ENCODE measurements at regions not wholly inside any gene's neighbourhood (a gene's known extent, or its start where the extent isn't known, plus 50 kb on each side); places are given as distances from the start of the nearest gene placed in this dataset.

DNA sequence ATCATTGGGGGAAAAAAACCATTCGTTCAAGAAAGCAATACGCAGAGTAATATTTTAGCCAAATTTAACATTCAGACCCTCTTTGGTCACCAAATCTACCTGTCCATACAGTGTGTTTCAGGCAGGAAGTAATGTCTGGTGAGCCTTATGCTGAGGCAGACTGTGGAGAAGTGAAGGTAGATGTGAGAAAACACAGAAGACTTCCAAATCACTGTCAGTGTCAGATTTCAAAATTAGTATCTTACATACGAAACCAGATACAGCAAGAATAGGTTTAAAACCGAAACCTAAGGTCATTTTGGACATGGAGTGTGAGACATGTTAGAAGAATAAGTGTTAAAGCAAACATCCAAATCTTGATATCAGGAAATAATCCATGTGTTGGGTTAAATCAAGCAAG is 664.5 kb upstream of the HTR2C start:
- no CpG with 5 or more reads among the region's 4 CpGs for WGBS (ENCODE audit: insufficient coverage)
- Histone ChIP-seq H3K4me1 (ENCODE audit: control insufficient read depth, insufficient read depth, low read length) (no peaks in the 10 kb centered on the region), H3K9me3 (ENCODE audit: control insufficient read depth, insufficient read depth, low read length) (no peaks in the 10 kb centered on the region), H3K27me3 (ENCODE audit: control insufficient read depth, insufficient read depth, low read length) (peaks cover 2% of the 10 kb centered on the region), H3K36me3 (ENCODE audit: control insufficient read depth, insufficient read depth, low read length) (no peaks in the 10 kb centered on the region), H3K4me3 (ENCODE audit: low read depth, low read length) (no peak overlapping the region), H3K27ac (ENCODE audit: low read depth, low read length) (no peak overlapping the region)
- no peak for DNase-seq (ENCODE audit: low read depth in 4 of 6, low spot score in 6 of 6)

DNA sequence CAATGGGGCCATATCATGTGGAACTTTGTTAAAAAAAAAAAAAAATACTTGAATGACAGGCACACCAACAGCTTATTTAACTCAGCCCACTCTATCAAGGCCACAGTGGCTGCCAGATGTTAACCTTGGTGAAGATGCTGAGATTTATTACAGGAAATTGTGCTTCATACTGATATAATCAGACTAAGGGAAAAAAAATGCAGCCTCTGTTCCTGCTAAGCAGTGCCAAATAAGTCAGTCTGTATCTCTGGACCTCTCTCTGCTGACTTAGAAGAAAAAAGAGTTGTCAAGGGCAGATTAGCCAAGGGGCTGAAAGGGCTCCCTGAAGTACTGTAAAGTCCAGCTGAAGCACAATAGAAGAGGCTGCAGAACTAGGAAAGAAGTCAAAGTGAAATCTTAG is 677.7 kb upstream of the HTR2C start:
- H3K27me3 ChIP-seq (ENCODE audit: control insufficient read depth, insufficient read depth, low read length): no peaks in the 10 kb centered on the region

DNA sequence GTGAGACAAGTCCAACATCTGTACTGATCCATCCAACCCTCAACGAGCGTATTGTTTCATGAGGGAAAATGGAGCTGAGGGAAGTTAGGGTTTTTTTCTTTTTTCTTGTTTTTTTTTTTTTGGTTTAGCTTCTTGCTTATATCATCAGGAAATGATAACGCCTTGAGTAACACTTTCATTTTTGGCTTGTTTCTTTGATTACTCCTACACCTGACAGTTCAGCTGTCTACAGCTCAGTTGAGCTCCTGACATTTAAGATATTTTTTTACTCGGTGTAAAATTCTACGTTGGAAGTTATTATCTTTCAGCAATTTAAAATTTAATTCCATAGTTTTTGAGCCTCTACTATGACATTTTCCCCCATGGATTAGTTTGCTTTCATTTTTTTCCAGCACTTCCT is 691.0 kb upstream of the HTR2C start:
- Histone ChIP-seq H3K4me3 (ENCODE audit: low read depth, low read length) (no peak overlapping the region), H3K9me3 (ENCODE audit: control insufficient read depth, insufficient read depth, low read length) (no peaks in the 10 kb centered on the region), H3K4me1 (ENCODE audit: control insufficient read depth, insufficient read depth, low read length) (no peaks in the 10 kb centered on the region), H3K27ac (ENCODE audit: low read depth, low read length) (no peak overlapping the region), H3K36me3 (ENCODE audit: control insufficient read depth, insufficient read depth, low read length) (no peaks in the 10 kb centered on the region), H3K27me3 (ENCODE audit: control insufficient read depth, insufficient read depth, low read length) (no peaks in the 10 kb centered on the region)
- 100% methylated on average over 1 of the region's 5 CpGs for WGBS (ENCODE audit: insufficient coverage)
- DNase-seq (ENCODE audit: low read depth in 4 of 6, low spot score in 6 of 6): no peak

More for the DNA sequence above, 677.7 kb upstream of the HTR2C start:
- Histone ChIP-seq H3K4me1 (ENCODE audit: control insufficient read depth, insufficient read depth, low read length) (no peaks in the 10 kb centered on the region), H3K9me3 (ENCODE audit: control insufficient read depth, insufficient read depth, low read length) (no peaks in the 10 kb centered on the region), H3K27ac (ENCODE audit: low read depth, low read length) (no peak overlapping the region), H3K4me3 (ENCODE audit: low read depth, low read length) (no peak overlapping the region), H3K36me3 (ENCODE audit: control insufficient read depth, insufficient read depth, low read length) (no peaks in the 10 kb centered on the region)
- peak in 2 of 6 donors; percentile 0 to 1 for DNase-seq (ENCODE audit: low read depth in 4 of 6, low spot score in 6 of 6)

DNA sequence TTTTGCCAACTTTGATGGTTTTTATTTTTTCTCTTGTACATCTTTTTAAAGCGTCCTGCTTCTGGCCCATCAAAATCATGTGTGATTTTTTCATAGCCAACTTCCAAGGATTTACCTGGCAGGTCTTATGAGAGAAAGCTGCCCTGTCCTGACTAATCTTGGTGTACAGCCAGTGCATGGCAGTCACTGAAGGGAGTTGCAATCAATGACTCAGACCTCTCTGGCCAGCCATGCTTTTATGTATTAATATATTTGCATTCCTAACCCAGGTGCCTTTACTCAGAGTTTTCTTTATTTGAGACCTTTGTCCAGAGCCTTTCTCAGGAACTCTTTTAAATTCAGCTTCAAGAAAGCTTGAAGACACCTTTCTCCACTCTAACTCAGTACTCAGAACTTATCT is 691.5 kb upstream of the HTR2C start:
- 100% methylated on average over 1 of the region's 1 CpG for WGBS (ENCODE audit: insufficient coverage)
- no peak for DNase-seq (ENCODE audit: low read depth in 4 of 6, low spot score in 6 of 6)
- Histone ChIP-seq H3K4me3 (ENCODE audit: low read depth, low read length) (no peak overlapping the region), H3K36me3 (ENCODE audit: control insufficient read depth, insufficient read depth, low read length) (no peaks in the 10 kb centered on the region), H3K27me3 (ENCODE audit: control insufficient read depth, insufficient read depth, low read length) (no peaks in the 10 kb centered on the region), H3K9me3 (ENCODE audit: control insufficient read depth, insufficient read depth, low read length) (no peaks in the 10 kb centered on the region), H3K27ac (ENCODE audit: low read depth, low read length) (no peak overlapping the region), H3K4me1 (ENCODE audit: control insufficient read depth, insufficient read depth, low read length) (no peaks in the 10 kb centered on the region)

DNA sequence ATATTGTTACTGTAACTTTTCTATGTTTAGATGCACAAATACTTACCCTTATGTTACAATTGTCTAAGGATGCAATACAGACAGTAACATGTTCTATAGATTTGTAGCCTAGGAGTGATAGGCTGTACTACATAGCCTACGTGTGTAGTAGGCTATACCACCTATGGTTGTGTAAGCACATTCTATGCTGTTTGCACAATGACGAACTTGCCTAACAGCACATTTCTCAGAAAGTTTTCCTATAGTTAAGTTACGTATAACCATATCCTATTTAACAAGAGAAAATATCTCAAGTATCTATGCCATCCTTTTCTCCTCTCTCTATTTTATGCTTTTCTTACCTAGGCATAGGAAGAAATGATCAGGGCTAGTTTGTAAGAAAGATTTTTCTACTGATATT is 710.8 kb upstream of the HTR2C start:
- WGBS (ENCODE audit: insufficient coverage): no CpG with 5 or more reads among the region's 3 CpGs
- Histone ChIP-seq H3K9me3 (ENCODE audit: control insufficient read depth, insufficient read depth, low read length) (no peaks in the 10 kb centered on the region), H3K4me3 (ENCODE audit: low read depth, low read length) (no peak overlapping the region), H3K4me1 (ENCODE audit: control insufficient read depth, insufficient read depth, low read length) (no peaks in the 10 kb centered on the region), H3K36me3 (ENCODE audit: control insufficient read depth, insufficient read depth, low read length) (no peaks in the 10 kb centered on the region), H3K27me3 (ENCODE audit: control insufficient read depth, insufficient read depth, low read length) (peaks cover 3% of the 10 kb centered on the region), H3K27ac (ENCODE audit: low read depth, low read length) (no peak overlapping the region)
- no peak for DNase-seq (ENCODE audit: low read depth in 4 of 6, low spot score in 6 of 6)

DNA sequence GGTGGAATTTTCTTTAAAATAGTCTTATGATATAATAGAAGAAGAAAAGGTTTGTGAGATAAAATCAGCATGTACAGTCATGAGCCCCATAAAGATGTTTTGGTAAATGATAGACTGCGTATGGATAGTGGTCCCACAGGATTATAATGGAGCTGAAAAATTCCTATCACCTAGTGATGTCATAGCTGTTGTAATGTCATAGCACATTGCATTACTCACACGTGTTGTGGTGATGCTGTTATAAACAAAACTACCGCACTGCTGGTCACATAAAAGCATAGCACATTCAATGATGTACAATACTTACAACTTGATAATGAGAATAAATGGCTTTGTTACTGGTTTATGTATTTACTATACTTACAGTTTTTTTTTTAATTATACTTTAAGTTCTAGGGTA is 715.2 kb upstream of the HTR2C start:
- no peak overlapping the region for H3K27ac ChIP-seq (ENCODE audit: low read depth, low read length)
- H3K9me3 ChIP-seq (ENCODE audit: control insufficient read depth, insufficient read depth, low read length): no peaks in the 10 kb centered on the region
- DNase-seq (ENCODE audit: low read depth in 4 of 6, low spot score in 6 of 6): no peak
- H3K4me1 ChIP-seq (ENCODE audit: control insufficient read depth, insufficient read depth, low read length): no peaks in the 10 kb centered on the region
- H3K36me3 ChIP-seq (ENCODE audit: control insufficient read depth, insufficient read depth, low read length): no peaks in the 10 kb centered on the region
- WGBS (ENCODE audit: insufficient coverage): no CpG with 5 or more reads among the region's 3 CpGs
- H3K27me3 ChIP-seq (ENCODE audit: control insufficient read depth, insufficient read depth, low read length): peaks cover 6% of the 10 kb centered on the region
- no peak overlapping the region for H3K4me3 ChIP-seq (ENCODE audit: low read depth, low read length)

DNA sequence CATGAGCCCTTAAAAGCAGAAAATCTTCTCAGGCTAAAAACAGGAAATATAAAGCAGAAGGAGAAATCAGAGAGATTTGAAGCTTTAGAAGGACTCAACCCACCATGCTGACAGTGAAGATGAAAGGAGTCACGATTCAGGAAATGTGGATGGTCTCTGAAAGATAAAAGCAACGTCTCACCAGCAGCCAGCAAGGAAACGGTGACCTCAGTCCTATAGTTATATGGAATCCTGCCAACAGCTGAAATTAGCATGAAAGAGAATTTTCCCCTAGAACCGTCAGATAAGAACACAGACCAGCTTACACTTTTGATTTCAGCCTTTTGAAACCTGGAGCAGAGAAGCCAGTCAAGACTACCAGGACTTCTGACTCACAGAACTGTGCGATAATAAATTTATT is 715.7 kb upstream of the HTR2C start:
- Histone ChIP-seq H3K27me3 (ENCODE audit: control insufficient read depth, insufficient read depth, low read length) (peaks cover 6% of the 10 kb centered on the region), H3K27ac (ENCODE audit: low read depth, low read length) (no peak overlapping the region), H3K9me3 (ENCODE audit: control insufficient read depth, insufficient read depth, low read length) (no peaks in the 10 kb centered on the region), H3K4me1 (ENCODE audit: control insufficient read depth, insufficient read depth, low read length) (no peaks in the 10 kb centered on the region), H3K36me3 (ENCODE audit: control insufficient read depth, insufficient read depth, low read length) (no peaks in the 10 kb centered on the region), H3K4me3 (ENCODE audit: low read depth, low read length) (no peak overlapping the region)
- peak in 2 of 6 donors; percentile 1 to 23 for DNase-seq (ENCODE audit: low read depth in 4 of 6, low spot score in 6 of 6)
- 17% methylated on average over 3 of the region's 5 CpGs for WGBS (ENCODE audit: insufficient coverage)

DNA sequence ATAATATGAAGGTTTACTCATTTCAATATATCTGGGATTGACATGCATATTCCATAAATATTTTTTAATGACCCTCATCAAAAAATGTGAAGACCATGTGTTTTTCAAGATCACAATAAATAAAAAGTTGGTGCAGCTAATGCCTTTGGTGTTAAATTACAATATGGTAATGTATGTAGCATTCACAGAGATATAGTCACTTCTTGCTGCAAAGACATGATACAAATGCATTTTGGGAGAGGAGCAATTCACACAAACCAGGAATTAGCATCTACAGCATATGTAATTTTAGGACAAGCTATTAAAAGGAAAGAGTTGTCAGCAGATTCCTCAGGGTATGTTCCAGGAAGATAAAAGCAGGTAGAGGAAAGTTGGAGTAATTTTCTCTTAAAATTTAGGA is 734.5 kb upstream of the HTR2C start:
- Histone ChIP-seq H3K4me1 (ENCODE audit: control insufficient read depth, insufficient read depth, low read length) (no peaks in the 10 kb centered on the region), H3K4me3 (ENCODE audit: low read depth, low read length) (no peak overlapping the region), H3K36me3 (ENCODE audit: control insufficient read depth, insufficient read depth, low read length) (no peaks in the 10 kb centered on the region), H3K27me3 (ENCODE audit: control insufficient read depth, insufficient read depth, low read length) (no peaks in the 10 kb centered on the region), H3K9me3 (ENCODE audit: control insufficient read depth, insufficient read depth, low read length) (no peaks in the 10 kb centered on the region), H3K27ac (ENCODE audit: low read depth, low read length) (no peak overlapping the region)
- no peak for DNase-seq (ENCODE audit: low read depth in 4 of 6, low spot score in 6 of 6)

DNA sequence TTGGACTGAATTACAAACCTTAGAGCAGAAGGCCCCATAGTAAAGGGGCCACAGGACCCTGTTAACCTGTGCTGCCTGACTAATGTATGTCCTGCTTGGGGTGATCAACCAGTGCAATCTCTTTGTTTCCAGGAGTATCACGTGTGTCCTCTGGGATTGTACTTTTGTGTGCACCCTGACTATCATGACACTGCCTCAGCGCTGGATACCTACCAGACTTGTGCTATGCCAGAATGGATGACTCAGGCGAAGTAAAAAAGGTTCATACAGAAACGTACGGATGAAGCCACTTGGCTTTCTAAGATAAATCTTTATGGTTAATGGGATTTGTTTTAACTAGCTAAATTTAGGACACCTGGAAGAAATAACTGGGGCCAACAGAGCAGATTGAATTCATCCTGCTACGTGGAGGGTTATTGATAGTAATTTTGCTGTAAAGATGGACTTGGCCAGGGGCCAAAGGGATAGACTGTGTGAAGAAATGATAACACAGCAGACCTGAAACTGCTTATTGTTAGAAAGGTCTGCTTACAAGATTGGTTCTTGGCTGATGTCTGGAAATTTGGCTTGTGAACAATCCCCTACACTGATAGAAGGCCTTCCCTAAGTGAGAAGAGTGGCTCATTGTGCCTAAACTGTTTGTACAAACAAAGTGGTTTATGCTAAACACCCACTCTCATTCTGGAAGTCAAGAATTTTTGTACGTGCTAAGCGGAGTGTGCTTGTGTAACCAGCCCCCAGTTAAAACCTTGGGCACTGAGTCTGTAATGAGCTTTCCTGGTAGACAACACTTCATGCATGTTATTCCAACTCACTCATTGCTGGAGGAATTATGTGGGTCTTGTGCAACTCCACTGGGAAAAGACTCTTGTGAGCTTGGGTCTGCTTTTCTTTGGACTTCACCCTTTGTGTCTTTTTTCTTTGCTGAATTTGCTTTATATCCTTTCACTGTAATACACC is 750.5 kb upstream of the HTR2C start:
- WGBS (ENCODE audit: insufficient coverage): 75% methylated on average over 7 of the region's 8 CpGs
- Histone ChIP-seq H3K27me3 (ENCODE audit: control insufficient read depth, insufficient read depth, low read length) (peaks cover 3% of the 10 kb centered on the region), H3K4me1 (ENCODE audit: control insufficient read depth, insufficient read depth, low read length) (no peaks in the 10 kb centered on the region), H3K9me3 (ENCODE audit: control insufficient read depth, insufficient read depth, low read length) (no peaks in the 10 kb centered on the region), H3K36me3 (ENCODE audit: control insufficient read depth, insufficient read depth, low read length) (no peaks in the 10 kb centered on the region), H3K4me3 (ENCODE audit: low read depth, low read length) (no peak overlapping the region), H3K27ac (ENCODE audit: low read depth, low read length) (no peak overlapping the region)
- DNase-seq (ENCODE audit: low read depth in 4 of 6, low spot score in 6 of 6): peak in 1 of 6 donors; percentile 4

DNA sequence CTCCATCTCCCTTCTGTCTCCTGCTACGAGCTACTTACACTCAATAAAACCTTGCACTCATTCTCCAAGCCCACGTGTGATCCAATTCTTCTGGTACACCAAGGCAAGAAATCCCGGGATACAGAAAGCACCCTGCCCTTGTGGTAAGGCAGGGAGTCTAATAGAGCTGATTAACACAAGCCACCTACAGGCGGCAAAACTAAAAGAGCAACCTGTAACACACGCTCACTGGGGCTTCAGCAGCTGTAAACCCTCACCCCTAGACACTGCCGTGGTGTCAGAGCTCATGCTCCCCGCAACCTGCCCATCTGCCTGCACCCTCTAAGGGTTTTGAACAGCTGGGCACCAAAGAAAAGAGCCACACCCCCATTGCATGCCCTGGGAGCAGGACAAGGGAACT is 755.4 kb upstream of the HTR2C start:
- no peak overlapping the region for H3K27ac ChIP-seq (ENCODE audit: low read depth, low read length)
- DNase-seq (ENCODE audit: low read depth in 4 of 6, low spot score in 6 of 6): no peak
- no peaks in the 10 kb centered on the region for H3K27me3 ChIP-seq (ENCODE audit: control insufficient read depth, insufficient read depth, low read length)
- H3K36me3 ChIP-seq (ENCODE audit: control insufficient read depth, insufficient read depth, low read length): no peaks in the 10 kb centered on the region
- no peak overlapping the region for H3K4me3 ChIP-seq (ENCODE audit: low read depth, low read length)
- H3K9me3 ChIP-seq (ENCODE audit: control insufficient read depth, insufficient read depth, low read length): no peaks in the 10 kb centered on the region
- WGBS (ENCODE audit: insufficient coverage): no CpG with 5 or more reads among the region's 7 CpGs
- H3K4me1 ChIP-seq (ENCODE audit: control insufficient read depth, insufficient read depth, low read length): no peaks in the 10 kb centered on the region

Data from spinal cord (tissue), 9 donors.